Urothelium cell line (cell line): ENCODE measurements at regions not wholly inside any gene's neighbourhood (a gene's known extent, or its start where the extent isn't known, plus 50 kb on each side); places are given as distances from the start of the nearest gene placed in this dataset.
"Not testable (repeated sequence)": the region's sequence is repeated elsewhere in the genome, so short reads cannot be mapped to it uniquely, and the experiment has no call there.

ENCODE experiments used
- DNase-seq: peaks from one replicate; pipeline ENCODE4 v3.0.0; 2011; ENCODE audit warnings: low spot score, mixed read lengths
- FAIRE-seq: peaks from 2 replicates; lab custom pipeline; 2011; peaks lifted over from hg19 to GRCh38; lab: Jason Lieb, UNC

GRCh38 chr4:179029683-179030082 is 1587.4 kb upstream of the AGA start:
- no peak for FAIRE-seq
- no peak for DNase-seq

- DNase-seq (no peak), FAIRE-seq (no peak)
Measured at GRCh38 chr4:179040259-179040658, 1598.0 kb upstream of the AGA start.

- DNase-seq (no peak), FAIRE-seq (no peak)
Measured at GRCh38 chr4:179048839-179049453, 1606.7 kb upstream of the AGA start.

- FAIRE-seq (no peak), DNase-seq (no peak)
Measured at GRCh38 chr4:179051206-179051605, 1609.0 kb upstream of the AGA start.

- no peak for DNase-seq
- no peak for FAIRE-seq
Measured at GRCh38 chr4:179059396-179059795, 1617.2 kb upstream of the AGA start.

- not testable (repeated sequence) for FAIRE-seq
Measured at GRCh38 chr4:179066254-179066653, 1624.0 kb upstream of the AGA start.

GRCh38 chr4:179071131-179071530 is 1628.9 kb upstream of the AGA start:
- no peak for FAIRE-seq

More at GRCh38 chr4:179066254-179066653, 1624.0 kb upstream of the AGA start:
- DNase-seq: not testable (repeated sequence)

GRCh38 chr4:179076865-179077264 is 1634.6 kb upstream of the AGA start:
- no peak for DNase-seq

More at GRCh38 chr4:179071131-179071530, 1628.9 kb upstream of the AGA start:
- no peak for DNase-seq

GRCh38 chr4:179095585-179096221 is 1653.5 kb upstream of the AGA start:
- FAIRE-seq: no peak
- DNase-seq: peak; percentile 8

More at GRCh38 chr4:179076865-179077264, 1634.6 kb upstream of the AGA start:
- no peak for FAIRE-seq

GRCh38 chr4:179097741-179098140 is 1655.5 kb upstream of the AGA start:
- no peak for FAIRE-seq

GRCh38 chr4:179110356-179110755 is 1668.1 kb upstream of the AGA start:
- peak; percentile 49 for DNase-seq

More at GRCh38 chr4:179097741-179098140, 1655.5 kb upstream of the AGA start:
- peak; percentile 14 for DNase-seq

GRCh38 chr4:179110816-179111215 is 1668.6 kb upstream of the AGA start:
- FAIRE-seq: no peak

More at GRCh38 chr4:179110356-179110755, 1668.1 kb upstream of the AGA start:
- no peak for FAIRE-seq

GRCh38 chr4:179112441-179113170 is 1670.4 kb upstream of the AGA start:
- FAIRE-seq (no peak), DNase-seq (no peak)

More at GRCh38 chr4:179110816-179111215, 1668.6 kb upstream of the AGA start:
- no peak for DNase-seq

- FAIRE-seq (no peak), DNase-seq (no peak)
Measured at GRCh38 chr4:179114615-179115014, 1672.4 kb upstream of the AGA start.

- FAIRE-seq (no peak), DNase-seq (no peak)
Measured at GRCh38 chr4:179116011-179116410, 1673.8 kb upstream of the AGA start.

GRCh38 chr4:179116581-179116980 is 1674.3 kb upstream of the AGA start:
- FAIRE-seq: no peak
- no peak for DNase-seq

GRCh38 chr4:179123084-179123483 is 1680.8 kb upstream of the AGA start:
- no peak for FAIRE-seq
- DNase-seq: no peak

GRCh38 chr4:179124419-179124818 is 1682.2 kb upstream of the AGA start:
- FAIRE-seq: no peak

GRCh38 chr4:179124957-179125356 is 1682.7 kb upstream of the AGA start:
- no peak for FAIRE-seq
- DNase-seq: no peak

More at GRCh38 chr4:179124419-179124818, 1682.2 kb upstream of the AGA start:
- no peak for DNase-seq

- FAIRE-seq (no peak), DNase-seq (no peak)
Measured at GRCh38 chr4:179125870-179126269, 1683.6 kb upstream of the AGA start.

GRCh38 chr4:179128299-179128698 is 1686.1 kb upstream of the AGA start:
- no peak for DNase-seq
- FAIRE-seq: no peak
